GM12873 (cell line): ENCODE measurements at regions not wholly inside any gene's neighbourhood (a gene's known extent, or its start where the extent isn't known, plus 50 kb on each side); places are given as distances from the start of the nearest gene placed in this dataset.

Experiments used
- CTCF ChIP-seq: IDR thresholded peaks from 2 replicates; pipeline ENCODE4 v1.5.1; 2012; ENCODE audit warnings: low read depth, mild to moderate bottlenecking, moderate library complexity, low read length, control low read depth; ENCODE audit not compliant: insufficient read depth; ENCODE audit errors: missing control alignments

DNA sequence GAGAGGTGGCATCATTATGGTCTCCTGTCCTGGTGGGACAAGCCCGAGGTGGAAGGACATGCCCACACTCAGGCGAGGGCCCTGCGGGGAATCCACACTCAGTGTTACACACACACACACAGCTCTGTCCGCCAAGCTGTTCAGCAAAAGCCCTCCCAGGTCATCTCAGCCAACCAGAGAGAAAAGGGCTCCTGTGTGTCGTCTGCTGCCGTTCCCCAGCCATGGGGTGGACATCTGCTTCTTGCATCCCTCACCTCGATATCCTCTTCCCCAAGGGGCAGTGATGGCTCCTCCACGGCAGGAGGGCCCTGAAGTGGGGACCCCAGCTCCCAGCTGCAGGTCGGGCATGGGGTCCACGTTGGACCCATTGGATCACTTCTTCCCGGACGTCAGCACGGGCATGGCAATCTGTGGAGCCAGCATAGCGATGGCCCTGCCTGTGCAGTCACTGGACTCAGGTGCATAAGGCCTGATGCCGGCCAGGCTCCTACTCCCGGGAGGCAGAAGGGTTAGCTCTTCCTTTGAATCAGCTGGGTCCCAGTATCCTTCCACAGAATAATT is 290.1 kb downstream of the C16orf95 start:
- no peak for TF ChIP-seq CTCF

DNA sequence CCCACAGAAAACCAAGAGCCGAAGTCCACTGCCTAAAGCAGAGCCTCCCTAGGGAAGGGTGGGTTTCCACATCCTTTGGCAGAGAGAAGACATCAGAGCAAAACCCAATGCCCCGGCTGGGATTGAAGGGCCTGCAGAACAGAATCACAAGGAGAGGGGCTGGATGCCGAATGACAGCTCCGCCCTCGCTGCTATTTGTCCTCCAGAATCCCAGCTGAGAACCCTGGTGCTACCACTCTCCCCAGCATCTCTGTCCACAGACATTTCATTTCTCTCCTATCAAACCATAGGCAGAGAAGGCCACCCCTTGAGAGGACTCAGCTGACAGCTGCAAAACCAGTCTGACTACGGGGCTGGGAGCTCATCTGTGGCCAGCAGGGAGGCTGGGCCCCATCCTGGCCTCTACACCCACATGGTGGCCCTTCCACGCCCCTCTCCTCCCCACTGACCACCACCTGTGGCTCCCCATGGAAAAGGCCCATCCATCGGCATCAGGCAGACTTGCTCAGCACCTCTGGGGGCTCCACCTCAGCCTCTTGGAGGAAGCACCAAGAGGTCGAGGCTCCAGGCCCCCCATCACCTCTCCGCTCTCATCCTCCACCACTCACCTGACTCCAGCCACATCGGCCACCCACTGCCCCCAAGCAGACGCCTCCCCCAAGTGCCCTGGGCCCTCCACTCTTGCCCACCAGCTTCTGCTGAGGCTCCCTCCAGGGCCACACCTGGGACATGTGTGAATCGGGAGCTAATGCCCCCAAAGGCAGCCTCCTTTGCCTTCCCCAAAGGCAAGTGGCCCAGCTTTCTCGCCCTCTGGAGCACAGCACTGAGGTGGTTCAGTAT is 288.5 kb downstream of the C16orf95 start:
- no peak for TF ChIP-seq CTCF

- TF ChIP-seq CTCF: no peak
Observed at GRCh38 chr16:87032554-87032953, 284.6 kb downstream of the C16orf95 start.

GRCh38 chr16:87033021-87033471 is 284.1 kb downstream of the C16orf95 start:
- no peak for TF ChIP-seq CTCF

DNA sequence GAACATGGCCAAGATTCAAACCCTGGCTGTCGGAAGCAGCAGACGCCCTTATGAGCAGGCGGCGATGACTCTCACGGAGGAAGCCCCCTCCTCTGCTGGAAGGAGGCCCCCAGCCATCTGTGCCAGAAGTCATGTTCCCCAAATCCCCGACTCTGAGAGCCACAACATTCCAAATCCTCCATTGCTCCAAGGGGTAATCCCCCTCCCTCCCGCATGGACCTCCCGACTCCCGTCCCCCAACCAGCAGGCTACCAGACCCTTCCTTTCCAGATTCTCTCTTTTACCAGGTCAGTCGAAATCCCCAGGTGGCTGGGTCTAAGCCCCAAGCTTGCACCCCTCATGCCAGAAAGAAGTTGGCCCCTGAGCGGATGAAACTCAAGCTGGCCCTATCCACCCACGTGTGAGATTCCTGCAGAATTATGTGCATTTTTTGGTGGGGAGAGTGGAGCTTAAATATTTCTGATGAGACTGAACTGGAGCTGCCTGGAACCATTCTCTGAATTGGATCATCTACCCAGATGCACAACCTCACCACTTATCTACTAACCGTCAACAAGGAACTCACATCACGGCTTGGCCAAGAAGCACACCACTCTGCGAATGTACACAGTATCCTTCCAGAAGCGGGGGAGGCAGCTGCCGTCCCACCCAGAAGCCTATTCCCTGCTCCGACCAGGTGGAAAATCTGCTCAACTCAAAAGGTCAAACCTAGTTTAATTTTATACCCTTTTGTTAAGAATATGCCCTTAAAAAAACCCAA is 283.5 kb downstream of the C16orf95 start:
- TF ChIP-seq CTCF: no peak

- TF ChIP-seq CTCF: no peak
Observed at GRCh38 chr16:87034317-87034716, 282.9 kb downstream of the C16orf95 start.

GRCh38 chr16:87035053-87035452 is 282.1 kb downstream of the C16orf95 start:
- no peak for TF ChIP-seq CTCF
